ENCODE measurements at regions not wholly inside any gene's neighbourhood (a gene's known extent, or its start where the extent isn't known, plus 50 kb on each side); places are given as distances from the start of the nearest gene placed in this dataset.

- TF ChIP-seq CTCF (IDR thresholded peaks at IDR 0.05) (no peak), POLR2A (IDR thresholded peaks at IDR 0.05) (no peak)
These were observed 600.5 kb upstream of the EDIL3 start for GRCh38 chr5:84985148-84985547.
